ENCODE measurements at regions not wholly inside any gene's neighbourhood (a gene's known extent, or its start where the extent isn't known, plus 50 kb on each side); places are given as distances from the start of the nearest gene placed in this dataset.

DNA sequence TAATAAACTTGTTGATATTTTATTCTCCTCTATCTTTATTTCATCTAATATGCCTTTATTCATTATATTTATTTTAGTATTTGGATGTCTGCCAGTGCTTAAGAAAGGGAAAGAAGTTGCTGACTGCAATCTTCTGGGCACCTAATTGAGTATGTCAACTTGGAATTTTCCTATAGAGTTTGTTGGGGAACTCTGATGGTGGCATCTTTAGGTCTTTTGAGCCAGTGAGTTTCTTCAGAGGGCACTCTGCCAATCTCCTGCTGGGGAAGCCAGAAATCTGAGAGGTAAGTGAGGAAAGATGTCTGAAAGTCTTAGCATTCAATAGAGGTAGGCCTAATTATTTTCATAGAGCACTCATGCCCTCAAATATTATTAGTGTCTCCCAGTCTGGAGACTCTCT, 475.0 kb downstream of the GABRG1 start:
- Mint-ChIP-seq H3K36me3 (ENCODE audit: insufficient read depth, unreplicated experiment) (no peaks in the 10 kb centered on the region), H3K27me3 (ENCODE audit: insufficient read depth, unreplicated experiment) (peaks cover 5% of the 10 kb centered on the region), H3K4me1 (ENCODE audit: low read depth, unreplicated experiment) (peaks cover 21% of the 10 kb centered on the region), H3K9me3 (ENCODE audit: unreplicated experiment) (no peaks in the 10 kb centered on the region), H3K27ac (ENCODE audit: unreplicated experiment) (no peak overlapping the region), H3K4me3 (ENCODE audit: unreplicated experiment) (no peak overlapping the region)
- intact Hi-C loops (cut with micrococcal nuclease; ENCODE audit: unreplicated experiment), result no loop called here
- no peaks in the 10 kb centered on the region for H3K36me3 ChIP-seq (ENCODE audit: control insufficient read depth, insufficient read depth, low read length)
- DNase-seq, result no peak
- POLR2A ChIA-PET, result no interaction called here
- no peak overlapping the region for H3K4me3 ChIP-seq (ENCODE audit: low read depth, low read length)
- no peak for TF ChIP-seq CTCF (IDR thresholded peaks at IDR 0.05; ENCODE audit: insufficient read depth in 1 of 2, low read depth in 1 of 2, low read length in 1 of 2, severe bottlenecking in 1 of 2, unreplicated experiment in 1 of 2)
- CTCF ChIA-PET, result no interaction called here
- peaks cover 17% of the 10 kb centered on the region for H3K4me1 ChIP-seq
- no TSS peak for BruUV-seq (replicated peaks)
- H3K27me3 ChIP-seq (replicated peaks; ENCODE audit: control insufficient read depth, insufficient read depth, low read length), result no peaks in the 10 kb centered on the region
- H3K9me3 ChIP-seq, result no peaks in the 10 kb centered on the region; the same call in 1 of the 2 replicates

- TF ChIP-seq CTCF (IDR thresholded peaks at IDR 0.05; ENCODE audit: insufficient read depth in 1 of 2, low read depth in 1 of 2, low read length in 1 of 2, severe bottlenecking in 1 of 2, unreplicated experiment in 1 of 2), result no peak
- Histone ChIP-seq H3K36me3 (ENCODE audit: control insufficient read depth, insufficient read depth, low read length) (no peaks in the 10 kb centered on the region), H3K4me3 (ENCODE audit: low read depth, low read length) (no peak overlapping the region), H3K27me3 (replicated peaks; ENCODE audit: control insufficient read depth, insufficient read depth, low read length) (no peaks in the 10 kb centered on the region), H3K4me1 (peaks cover 17% of the 10 kb centered on the region), H3K9me3 (no peaks in the 10 kb centered on the region; the same call in 1 of the 2 replicates)
- no peak for DNase-seq
- no peak overlapping the region for H3K27ac Mint-ChIP-seq (ENCODE audit: unreplicated experiment)
- no peak overlapping the region for H3K4me3 Mint-ChIP-seq (ENCODE audit: unreplicated experiment)
- H3K9me3 Mint-ChIP-seq (ENCODE audit: unreplicated experiment), result no peaks in the 10 kb centered on the region
- ChIA-PET POLR2A (no interaction called here), CTCF (no interaction called here)
- no TSS peak for BruUV-seq (replicated peaks)
- no peaks in the 10 kb centered on the region for H3K36me3 Mint-ChIP-seq (ENCODE audit: insufficient read depth, unreplicated experiment)
- H3K4me1 Mint-ChIP-seq (ENCODE audit: low read depth, unreplicated experiment), result peaks cover 21% of the 10 kb centered on the region
- intact Hi-C loops (cut with micrococcal nuclease; ENCODE audit: unreplicated experiment), result no loop called here
- H3K27me3 Mint-ChIP-seq (ENCODE audit: insufficient read depth, unreplicated experiment), result peaks cover 5% of the 10 kb centered on the region
Measured at GRCh38 chr4:45647823-45648222, 476.0 kb downstream of the GABRG1 start.

DNA sequence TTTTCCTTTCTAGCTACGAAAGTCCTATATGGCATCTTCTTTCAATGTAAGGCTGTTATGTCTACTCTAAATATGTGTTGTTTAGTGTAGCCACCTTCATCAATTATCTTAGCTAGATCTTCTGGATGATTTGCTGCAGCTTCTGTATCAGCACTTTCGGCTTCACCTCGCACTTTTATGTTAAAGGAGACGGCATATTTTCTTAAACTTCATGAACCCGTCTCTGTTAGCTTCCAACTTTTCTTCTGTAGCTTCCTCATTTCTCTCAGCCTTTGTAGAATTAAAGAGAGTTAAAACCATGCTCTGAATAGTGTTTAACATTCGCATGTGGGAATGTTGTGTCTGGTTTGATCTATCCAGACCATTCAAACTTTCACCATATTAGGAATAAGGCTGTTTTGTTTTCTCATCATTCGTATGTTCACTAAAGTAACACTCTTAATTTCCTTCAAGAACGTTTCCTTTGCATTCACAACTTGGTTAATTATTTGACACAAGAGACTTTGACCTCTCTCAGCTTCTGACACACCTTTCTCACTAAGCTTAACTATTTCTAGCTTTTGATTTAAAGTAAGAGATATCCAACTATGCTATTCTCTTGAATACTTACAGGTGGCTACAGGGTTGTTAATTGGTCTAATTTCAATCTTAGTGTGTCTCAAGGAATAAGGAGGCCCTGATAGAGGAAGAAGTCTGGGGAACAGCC, 476.8 kb downstream of the GABRG1 start:
- H3K27me3 Mint-ChIP-seq (ENCODE audit: insufficient read depth, unreplicated experiment), result no peaks in the 10 kb centered on the region
- no peak overlapping the region for H3K4me3 Mint-ChIP-seq (ENCODE audit: unreplicated experiment)
- no peaks in the 10 kb centered on the region for H3K27me3 ChIP-seq (replicated peaks; ENCODE audit: control insufficient read depth, insufficient read depth, low read length)
- no peaks in the 10 kb centered on the region; the same call in 1 of the 2 replicates for H3K9me3 ChIP-seq
- CTCF ChIA-PET, result no interaction called here
- no peaks in the 10 kb centered on the region for H3K36me3 ChIP-seq (ENCODE audit: control insufficient read depth, insufficient read depth, low read length)
- peaks cover 17% of the 10 kb centered on the region for H3K4me1 ChIP-seq
- DNase-seq, result no peak
- no peak overlapping the region for H3K4me3 ChIP-seq (ENCODE audit: low read depth, low read length)
- no peak overlapping the region for H3K27ac Mint-ChIP-seq (ENCODE audit: unreplicated experiment)
- intact Hi-C loops (cut with micrococcal nuclease; ENCODE audit: unreplicated experiment), result no loop called here
- H3K4me1 Mint-ChIP-seq (ENCODE audit: low read depth, unreplicated experiment), result peaks cover 21% of the 10 kb centered on the region
- H3K36me3 Mint-ChIP-seq (ENCODE audit: insufficient read depth, unreplicated experiment), result no peaks in the 10 kb centered on the region
- POLR2A ChIA-PET, result no interaction called here
- TF ChIP-seq CTCF (IDR thresholded peaks at IDR 0.05; ENCODE audit: insufficient read depth in 1 of 2, low read depth in 1 of 2, low read length in 1 of 2, severe bottlenecking in 1 of 2, unreplicated experiment in 1 of 2), result no peak
- no TSS peak for BruUV-seq (replicated peaks)
- H3K9me3 Mint-ChIP-seq (ENCODE audit: unreplicated experiment), result no peaks in the 10 kb centered on the region

Measured in Caco-2 (cell line).